ENCODE measurements at regions not wholly inside any gene's neighbourhood (a gene's known extent, or its start where the extent isn't known, plus 50 kb on each side); places are given as distances from the start of the nearest gene placed in this dataset.

DNA sequence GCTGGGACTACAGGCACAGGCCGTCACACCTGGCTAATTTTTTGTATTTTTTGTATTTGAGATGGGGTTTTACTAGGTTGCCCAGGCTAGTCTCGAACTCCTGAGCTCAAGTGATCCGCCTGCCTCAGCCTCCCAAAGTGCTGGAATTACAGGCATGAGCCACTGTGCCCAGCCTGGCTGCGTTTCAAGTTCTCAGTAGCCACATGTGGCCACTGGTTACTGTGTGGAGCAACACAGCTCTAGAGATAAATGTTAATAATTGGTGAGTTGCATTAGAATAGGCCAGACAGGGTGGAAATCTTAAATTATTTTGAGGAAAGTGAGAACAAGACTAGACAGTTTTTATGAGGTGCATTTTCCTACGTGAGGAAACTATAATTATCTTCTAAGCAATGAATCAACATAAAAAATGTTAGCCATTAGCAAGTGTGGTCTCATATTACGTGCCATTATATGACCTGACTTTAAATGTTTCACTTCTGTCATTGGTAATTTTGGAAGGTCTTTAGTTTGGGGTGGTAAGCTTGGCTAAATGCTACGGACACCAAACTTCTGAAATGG is 129.6 kb downstream of the PLEKHG1 start:
- TF ChIP-seq, protein P1, sequence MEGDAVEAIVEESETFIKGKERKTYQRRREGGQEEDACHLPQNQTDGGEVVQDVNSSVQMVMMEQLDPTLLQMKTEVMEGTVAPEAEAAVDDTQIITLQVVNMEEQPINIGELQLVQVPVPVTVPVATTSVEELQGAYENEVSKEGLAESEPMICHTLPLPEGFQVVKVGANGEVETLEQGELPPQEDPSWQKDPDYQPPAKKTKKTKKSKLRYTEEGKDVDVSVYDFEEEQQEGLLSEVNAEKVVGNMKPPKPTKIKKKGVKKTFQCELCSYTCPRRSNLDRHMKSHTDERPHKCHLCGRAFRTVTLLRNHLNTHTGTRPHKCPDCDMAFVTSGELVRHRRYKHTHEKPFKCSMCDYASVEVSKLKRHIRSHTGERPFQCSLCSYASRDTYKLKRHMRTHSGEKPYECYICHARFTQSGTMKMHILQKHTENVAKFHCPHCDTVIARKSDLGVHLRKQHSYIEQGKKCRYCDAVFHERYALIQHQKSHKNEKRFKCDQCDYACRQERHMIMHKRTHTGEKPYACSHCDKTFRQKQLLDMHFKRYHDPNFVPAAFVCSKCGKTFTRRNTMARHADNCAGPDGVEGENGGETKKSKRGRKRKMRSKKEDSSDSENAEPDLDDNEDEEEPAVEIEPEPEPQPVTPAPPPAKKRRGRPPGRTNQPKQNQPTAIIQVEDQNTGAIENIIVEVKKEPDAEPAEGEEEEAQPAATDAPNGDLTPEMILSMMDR (IDR thresholded peaks at IDR 0.05), result no peak
- TF ChIP-seq POLR2A (IDR thresholded peaks at IDR 0.05) (no peak), EP300 (IDR thresholded peaks at IDR 0.05) (no peak)
